Erythroblast (primary cell): ENCODE measurements at regions not wholly inside any gene's neighbourhood (a gene's known extent, or its start where the extent isn't known, plus 50 kb on each side); places are given as distances from the start of the nearest gene placed in this dataset.

Source experiments
- GATA1 ChIP-seq: IDR thresholded peaks from 2 replicates; pipeline ENCODE4 v1.6.1; 2011; ENCODE audit warnings: low read depth, mild to moderate bottlenecking, control low read depth, low read length, moderate library complexity
- POLR2A ChIP-seq: IDR thresholded peaks from 2 replicates; pipeline ENCODE4 v1.6.1; 2011; ENCODE audit warnings: mild to moderate bottlenecking, low read length

DNA sequence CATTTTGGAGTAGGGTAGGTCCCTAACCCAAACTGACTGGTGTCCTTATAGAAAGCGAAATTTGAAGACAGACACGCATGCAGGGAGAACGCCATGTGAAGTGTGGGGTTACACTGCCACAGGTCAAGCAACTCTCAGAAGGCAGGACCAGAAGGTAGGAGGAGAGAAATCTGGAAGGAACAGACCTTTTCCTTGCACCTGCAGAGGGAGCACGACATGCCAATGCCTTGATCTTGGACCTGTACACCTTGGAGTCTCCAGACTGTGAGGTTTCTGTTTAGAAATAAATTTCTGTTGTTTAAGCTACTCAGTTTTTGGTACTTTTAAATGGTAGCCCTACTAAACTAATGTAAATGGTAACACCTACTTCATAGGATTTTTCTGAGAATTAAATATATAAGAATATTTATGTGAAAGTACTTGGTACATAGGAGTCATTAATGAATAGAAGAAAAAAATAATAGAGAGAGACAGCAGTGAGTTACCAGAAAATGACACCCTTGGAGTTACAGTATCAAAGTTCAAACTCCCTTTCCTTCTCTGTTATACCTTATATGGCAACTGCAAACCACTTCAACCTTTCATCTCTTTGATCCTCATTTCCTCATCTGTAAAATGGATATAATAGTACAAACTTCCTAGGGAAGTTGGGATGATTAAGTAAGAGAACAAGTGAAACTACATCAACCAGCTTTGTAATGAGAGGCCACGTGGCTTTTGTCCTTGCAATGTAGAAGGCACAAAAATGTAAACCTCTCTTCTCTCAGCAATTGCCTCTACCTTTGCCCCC lies 184.9 kb upstream of the PARD3B start:
- TF ChIP-seq POLR2A (no peak), GATA1 (no peak)
